Astrocyte (in vitro differentiated cells and primary cell): ENCODE measurements at regions not wholly inside any gene's neighbourhood (a gene's known extent, or its start where the extent isn't known, plus 50 kb on each side); places are given as distances from the start of the nearest gene placed in this dataset.
"Not testable (repeated sequence)": the region's sequence is repeated elsewhere in the genome, so short reads cannot be mapped to it uniquely, and the experiment has no call there.

Experiments
- CTCF ChIP-seq: IDR thresholded peaks from 2 replicates; pipeline ENCODE4 v1.5.1; 2011; ENCODE audit warnings: low read depth, mild to moderate bottlenecking, inconsistent platforms, low read length, moderate library complexity; ENCODE audit not compliant: insufficient read depth
- EZH2 ChIP-seq: IDR thresholded peaks from 2 replicates; pipeline ENCODE4 v1.6.1; 2012; ENCODE audit warnings: mild to moderate bottlenecking, low read length, inconsistent platforms; ENCODE audit not compliant: insufficient read depth

- TF ChIP-seq CTCF: peak; percentile 16
- TF ChIP-seq EZH2: not testable (repeated sequence)
These were observed 56.3 kb upstream of the KRTAP5-11 start for GRCh38 chr11:71638801-71639519.
